GM23248 (cell line): ENCODE measurements at regions not wholly inside any gene's neighbourhood (a gene's known extent, or its start where the extent isn't known, plus 50 kb on each side); places are given as distances from the start of the nearest gene placed in this dataset.

Source experiments
- DNase-seq: peaks from one replicate; pipeline ENCODE4 v3.0.0-alpha.2; 2015
- H2AFZ ChIP-seq: fragments of 200-600 bp; sonication (generic); 2 replicates; pipeline ENCODE4 v1.6.1; 2016; ENCODE audit warnings: antibody characterized with exemption
- H3F3A ChIP-seq: fragments of 200-600 bp; sonication (generic); 2 replicates; pipeline ENCODE4 v1.6.1; 2016; ENCODE audit warnings: mild to moderate bottlenecking, antibody characterized with exemption, mixed run types; ENCODE audit not compliant: insufficient read depth
- H3K27ac ChIP-seq: fragments of 200-600 bp; sonication (generic); 2 replicates; pipeline ENCODE4 v1.5.1; 2016; ENCODE audit warnings: mild to moderate bottlenecking
- H3K27me3 ChIP-seq: fragments of 200-600 bp; sonication (generic); replicated peaks from 2 replicates; pipeline ENCODE4 v1.6.1; 2016; ENCODE audit warnings: mild to moderate bottlenecking; ENCODE audit not compliant: insufficient read depth
- H3K36me3 ChIP-seq: fragments of 200-600 bp; sonication (generic); 2 replicates; pipeline ENCODE4 v1.6.1; 2016; ENCODE audit warnings: low read depth, mild to moderate bottlenecking
- H3K4me1 ChIP-seq: fragments of 200-600 bp; sonication (generic); 2 replicates; pipeline ENCODE4 v1.6.1; 2016; ENCODE audit warnings: mild to moderate bottlenecking; ENCODE audit not compliant: insufficient read depth
- H3K4me2 ChIP-seq: fragments of 200-600 bp; sonication (generic); one replicate; pipeline ENCODE4 v1.6.1; 2016; ENCODE audit warnings: mild to moderate bottlenecking; ENCODE audit not compliant: unreplicated experiment
- H3K4me3 ChIP-seq: fragments of 200-600 bp; sonication (generic); 2 replicates; pipeline ENCODE4 v1.5.1; 2016; ENCODE audit warnings: mild to moderate bottlenecking
- H3K79me2 ChIP-seq: fragments of 200-600 bp; sonication (generic); 2 replicates; pipeline ENCODE4 v1.6.1; 2016; ENCODE audit warnings: mild to moderate bottlenecking; ENCODE audit not compliant: insufficient read depth
- H3K9ac ChIP-seq: fragments of 200-600 bp; sonication (generic); 2 replicates; pipeline ENCODE4 v1.6.1; 2016; ENCODE audit warnings: mild to moderate bottlenecking
- H3K9me2 ChIP-seq: fragments of 200-600 bp; sonication (generic); 2 replicates; pipeline ENCODE4 v1.6.1; 2016; ENCODE audit warnings: mixed run types, mild to moderate bottlenecking, moderate library complexity; ENCODE audit not compliant: insufficient read depth
- H3K9me3 ChIP-seq: fragments of 200-600 bp; sonication (generic); one replicate; pipeline ENCODE4 v1.6.1; 2017; ENCODE audit warnings: low read depth
- H4K20me1 ChIP-seq: fragments of 200-600 bp; sonication (generic); 2 replicates; pipeline ENCODE4 v1.6.0; 2016; ENCODE audit not compliant: insufficient read depth
- EZH2 ChIP-seq: fragments of 200-600 bp; sonication (generic); IDR thresholded peaks from 2 replicates; pipeline ENCODE4 v1.6.1; 2018; ENCODE audit warnings: antibody characterized with exemption, mild to moderate bottlenecking; ENCODE audit not compliant: insufficient read depth, poor library complexity, severe bottlenecking
- EZH2phosphoT487 ChIP-seq: fragments of 200-600 bp; sonication (generic); IDR thresholded peaks from 2 replicates; pipeline ENCODE4 v1.6.1; 2018; ENCODE audit warnings: antibody characterized with exemption, moderate library complexity, mild to moderate bottlenecking, low read depth; ENCODE audit not compliant: insufficient read depth
- WGBS, 2 experiments: methylation state at CpG; one replicate each; pipeline ENCODE4 v1.1.6; 2015 to 2017; ENCODE audit warnings: low lambda C conversion rate in 2 of 2, low coverage in 1 of 2; ENCODE audit errors: missing lambda C conversion rate in 2 of 2; 5-methylcytosine and 5-hydroxymethylcytosine counted together
- in situ Hi-C: fragments of 300-500 bp; cut with MboI; formaldehyde crosslinking; loops from 2 replicates; pipeline ENCODE4 v1.15.0; 2020

- Histone ChIP-seq H3K9ac (no peak overlapping the region), H3K79me2 (no peaks in the 10 kb centered on the region), H3K4me3 (no peak overlapping the region), H3K27ac (no peak overlapping the region), H3K9me2 (peaks cover 3% of the 10 kb centered on the region; the same call in 1 of the 2 replicates), H3F3A (peaks cover 17% of the 10 kb centered on the region), H3K9me3 (no peaks in the 10 kb centered on the region), H2AFZ (no peak overlapping the region), H3K4me2 (peak overlapping the region; percentile 12), H3K27me3 (no peaks in the 10 kb centered on the region), H3K4me1 (peaks cover 26% of the 10 kb centered on the region), H4K20me1 (no peaks in the 10 kb centered on the region), H3K36me3 (no peaks in the 10 kb centered on the region)
- in situ Hi-C loops: no loop called here
- TF ChIP-seq EZH2phosphoT487: no peak
- 16% methylated on average over 3 of the region's 3 CpGs for WGBS, 2 experiments
- DNase-seq: peak; percentile 80
Observed at GRCh38 chr2:234670052-234670451, 173.2 kb upstream of the ARL4C start.

GRCh38 chr2:234669621-234670020, 172.7 kb upstream of the ARL4C start:
- H2AFZ ChIP-seq: no peak overlapping the region
- peaks cover 13% of the 10 kb centered on the region for H3F3A ChIP-seq
- in situ Hi-C loops: no loop called here
- H3K4me3 ChIP-seq: no peak overlapping the region
- H3K4me2 ChIP-seq: peak overlapping the region; percentile 12
- TF ChIP-seq EZH2 (no peak), EZH2phosphoT487 (no peak)
- 71 to 90% methylated on average over 2 of the region's 2 CpGs for WGBS, 2 experiments
- no peak overlapping the region for H3K9ac ChIP-seq
- H3K79me2 ChIP-seq: no peaks in the 10 kb centered on the region
- no peaks in the 10 kb centered on the region for H3K9me3 ChIP-seq
- DNase-seq: no peak
- no peaks in the 10 kb centered on the region for H3K27me3 ChIP-seq
- no peaks in the 10 kb centered on the region for H4K20me1 ChIP-seq
- no peak overlapping the region for H3K27ac ChIP-seq
- peaks cover 21% of the 10 kb centered on the region for H3K4me1 ChIP-seq
- H3K9me2 ChIP-seq: peaks cover 3% of the 10 kb centered on the region; the same call in 1 of the 2 replicates
- H3K36me3 ChIP-seq: no peaks in the 10 kb centered on the region

- Histone ChIP-seq H3K4me1 (peaks cover 15% of the 10 kb centered on the region), H3K4me2 (no peak overlapping the region), H3K9me2 (peaks cover 3% of the 10 kb centered on the region; the same call in 1 of the 2 replicates), H3K9me3 (no peaks in the 10 kb centered on the region), H3K36me3 (no peaks in the 10 kb centered on the region), H2AFZ (no peak overlapping the region), H3K79me2 (no peaks in the 10 kb centered on the region), H3F3A (peaks cover 7% of the 10 kb centered on the region), H4K20me1 (no peaks in the 10 kb centered on the region), H3K27me3 (no peaks in the 10 kb centered on the region), H3K9ac (no peak overlapping the region), H3K4me3 (no peak overlapping the region), H3K27ac (no peak overlapping the region)
- WGBS, 2 experiments: 56 to 58% methylated on average over 2 of the region's 2 CpGs
- TF ChIP-seq EZH2phosphoT487: no peak
- no peak for DNase-seq
- in situ Hi-C loops: no loop called here
Observed at GRCh38 chr2:234669001-234669400, 172.1 kb upstream of the ARL4C start.

- H2AFZ ChIP-seq: no peak overlapping the region
- in situ Hi-C loops: no loop called here
- no peaks in the 10 kb centered on the region for H3K79me2 ChIP-seq
- no peak overlapping the region for H3K4me2 ChIP-seq
- WGBS, 2 experiments: 86 to 87% methylated on average over 3 of the region's 3 CpGs
- no peak for DNase-seq
- H3K27ac ChIP-seq: no peak overlapping the region
- H3K4me3 ChIP-seq: no peak overlapping the region
- no peaks in the 10 kb centered on the region for H3K9me3 ChIP-seq
- H3K36me3 ChIP-seq: no peaks in the 10 kb centered on the region
- no peaks in the 10 kb centered on the region for H3F3A ChIP-seq
- no peak overlapping the region for H3K9ac ChIP-seq
- no peaks in the 10 kb centered on the region for H4K20me1 ChIP-seq
- TF ChIP-seq EZH2phosphoT487 (no peak), EZH2 (no peak)
- H3K4me1 ChIP-seq: peaks cover 11% of the 10 kb centered on the region
- no peaks in the 10 kb centered on the region for H3K27me3 ChIP-seq
- H3K9me2 ChIP-seq: peaks cover 3% of the 10 kb centered on the region; the same call in 1 of the 2 replicates
Observed at GRCh38 chr2:234666911-234667310, 170.0 kb upstream of the ARL4C start.

- Histone ChIP-seq H3K79me2 (no peaks in the 10 kb centered on the region), H3K9me2 (peaks cover 3% of the 10 kb centered on the region; the same call in 1 of the 2 replicates), H3K9ac (no peak overlapping the region), H3K4me2 (no peak overlapping the region), H3K4me3 (no peak overlapping the region), H3K27ac (no peak overlapping the region), H4K20me1 (no peaks in the 10 kb centered on the region), H2AFZ (no peak overlapping the region), H3K9me3 (no peaks in the 10 kb centered on the region), H3K27me3 (no peaks in the 10 kb centered on the region), H3K4me1 (peaks cover 8% of the 10 kb centered on the region), H3K36me3 (no peaks in the 10 kb centered on the region), H3F3A (no peaks in the 10 kb centered on the region)
- in situ Hi-C loops: no loop called here
- 33 to 44% methylated on average over 1 of the region's 1 CpG for WGBS, 2 experiments
- TF ChIP-seq EZH2phosphoT487: no peak
- no peak for TF ChIP-seq EZH2
- no peak for DNase-seq
Observed at GRCh38 chr2:234665304-234665703, 168.4 kb upstream of the ARL4C start.
